Left forelimb (tissue), 1 donor: ENCODE measurements at regions not wholly inside any gene's neighbourhood (a gene's known extent, or its start where the extent isn't known, plus 50 kb on each side); places are given as distances from the start of the nearest gene placed in this dataset.

Experiments used
- DNase-seq: peaks from one replicate; pipeline ENCODE4 v3.0.0-alpha.2; 2018; ENCODE audit warnings: low spot score

DNA sequence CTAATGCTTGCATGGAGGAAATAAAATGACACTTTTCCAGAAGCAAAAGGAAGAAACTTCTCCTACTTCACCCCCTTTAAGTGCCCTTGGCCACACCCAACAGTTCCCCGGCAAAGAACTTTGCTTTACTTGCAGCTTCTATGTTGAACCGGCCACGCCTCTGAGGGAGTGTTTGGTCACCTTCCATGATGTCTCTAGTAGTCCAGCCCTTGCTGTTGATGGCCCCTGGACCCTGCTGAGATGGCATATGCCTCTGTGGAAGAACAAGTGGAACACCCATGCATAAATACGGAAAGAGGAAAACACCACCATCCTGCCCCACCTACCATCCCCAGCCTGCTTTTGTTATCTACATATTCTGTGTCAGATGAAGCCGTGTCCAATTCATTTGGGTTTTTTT lies 218.3 kb upstream of the POU3F3 start:
- no peak for DNase-seq

- no peak for DNase-seq
Measured at GRCh38 chr2:104638190-104638858, 215.6 kb upstream of the POU3F3 start.

DNA sequence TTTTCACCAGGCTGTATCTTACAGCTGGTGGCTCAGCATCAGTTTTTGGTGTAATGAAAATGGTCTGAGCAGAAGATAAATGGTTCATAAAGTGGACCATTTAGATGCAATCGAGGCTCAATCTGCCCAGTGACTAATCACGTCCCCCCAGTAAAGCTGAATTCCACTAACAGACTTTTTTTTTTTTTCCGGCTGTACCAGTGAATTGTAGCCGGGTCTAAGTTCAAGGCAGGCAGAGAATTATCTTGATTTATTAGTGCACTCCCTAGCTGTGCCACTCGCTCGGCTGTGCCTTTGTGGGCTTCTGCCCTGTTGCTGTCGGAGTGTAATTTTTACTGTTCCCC lies 215.1 kb upstream of the POU3F3 start:
- no peak for DNase-seq

DNA sequence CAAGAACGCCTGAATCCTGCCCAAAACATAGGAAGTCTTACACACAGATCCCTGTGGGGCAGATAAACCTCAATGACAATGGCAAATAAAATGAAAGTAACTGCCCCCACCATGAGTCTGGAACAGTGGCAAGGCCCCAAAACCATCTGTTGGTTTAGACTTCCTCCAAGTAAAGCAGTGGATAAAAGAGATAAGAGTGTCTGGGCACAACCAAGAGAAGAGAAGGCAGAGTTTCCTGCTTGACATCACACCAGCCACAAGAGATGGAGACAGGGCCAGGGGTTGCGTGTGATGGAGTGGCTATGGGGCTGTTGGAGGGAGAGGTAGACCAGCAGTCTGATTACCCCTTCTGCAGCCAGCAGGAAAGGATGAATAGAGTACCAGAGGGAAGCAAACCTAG lies 212.1 kb upstream of the POU3F3 start:
- no peak for DNase-seq

- DNase-seq: no peak
Measured at GRCh38 chr2:104648376-104648775, 205.5 kb upstream of the POU3F3 start.

DNA sequence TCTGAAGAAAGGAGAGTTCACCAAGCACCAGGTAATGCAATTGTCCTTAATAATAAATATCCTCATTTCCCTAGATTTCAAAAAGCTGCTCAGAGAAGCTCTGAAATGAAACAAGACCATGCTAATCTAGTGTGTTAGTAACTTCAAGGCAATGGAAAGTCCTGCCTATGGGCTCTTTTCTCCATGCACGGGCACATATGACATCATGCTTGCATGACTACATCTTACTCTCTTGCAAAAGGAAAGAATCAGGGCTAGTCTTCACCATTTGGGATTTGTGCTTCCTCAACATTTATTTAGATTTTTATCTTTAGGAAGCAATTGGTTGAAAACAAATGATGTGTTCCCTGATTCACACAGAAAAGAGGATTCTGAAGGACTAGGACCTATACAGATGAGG lies 204.0 kb upstream of the POU3F3 start:
- no peak for DNase-seq

GRCh38 chr2:104650405-104650996 lies 203.4 kb upstream of the POU3F3 start:
- DNase-seq: no peak

- DNase-seq: no peak
Measured at GRCh38 chr2:104654811-104655210, 199.1 kb upstream of the POU3F3 start.

DNA sequence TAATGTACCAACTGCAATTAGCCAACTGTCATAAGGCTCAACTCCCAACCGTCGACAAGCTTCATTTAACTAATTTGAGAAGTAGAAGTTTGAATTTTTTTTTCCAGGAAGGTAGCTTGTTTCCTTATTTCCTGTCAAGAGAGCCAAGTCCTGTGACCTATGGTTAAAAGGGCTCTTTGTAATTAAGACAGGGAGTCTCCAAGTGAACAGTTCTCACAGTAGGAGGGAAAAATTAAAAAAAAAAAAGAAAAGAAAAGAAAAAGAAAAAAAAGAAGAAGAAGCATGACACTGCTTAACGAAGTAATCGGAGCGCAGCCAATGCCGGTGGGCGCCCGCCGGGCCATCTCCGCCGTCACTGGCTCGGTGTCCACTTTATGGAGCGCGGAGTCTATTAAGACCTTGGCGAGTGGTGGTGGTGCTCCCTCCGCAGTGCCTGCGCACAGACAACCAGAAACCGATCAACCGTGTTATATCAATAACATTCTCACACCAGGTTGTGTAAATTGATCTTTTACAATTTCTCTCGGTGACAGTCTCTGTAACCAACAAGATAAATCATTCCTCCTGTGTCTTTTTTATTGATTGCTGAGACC lies 197.2 kb upstream of the POU3F3 start:
- no peak for DNase-seq

DNA sequence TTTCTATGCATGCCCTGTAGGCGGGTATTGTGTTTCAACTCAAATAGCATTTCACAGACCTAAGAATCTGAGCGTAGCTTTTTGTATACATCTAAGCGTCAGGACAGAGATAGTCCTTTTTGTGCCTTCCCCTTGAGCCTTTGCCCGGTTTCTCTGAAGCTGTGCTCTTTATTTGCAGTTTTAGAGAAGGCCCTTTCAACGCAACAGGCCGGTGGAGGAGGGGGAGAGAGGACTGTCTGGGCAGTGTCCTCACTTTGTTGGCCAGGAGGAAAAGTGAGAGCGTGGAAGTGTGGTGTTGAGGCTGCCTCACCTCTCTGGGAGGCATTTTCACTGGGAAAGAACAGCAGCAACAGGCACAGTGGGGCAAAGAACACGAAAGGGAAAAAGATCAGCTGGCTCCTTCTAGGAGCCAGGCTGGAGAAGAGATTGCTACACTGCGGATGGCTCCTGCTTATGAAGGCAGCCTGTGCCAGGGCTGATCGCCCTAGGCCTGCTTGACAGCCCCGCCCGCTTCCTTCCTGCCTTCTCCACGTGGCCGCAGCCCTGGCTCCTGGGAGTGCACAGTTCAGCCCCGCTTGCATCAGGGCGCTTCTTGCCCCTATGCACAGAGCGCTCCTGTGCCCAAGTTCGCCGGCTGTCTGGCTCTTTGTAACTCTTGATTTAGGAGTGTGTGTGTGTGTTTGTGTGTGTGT lies 195.6 kb upstream of the POU3F3 start:
- DNase-seq: no peak

GRCh38 chr2:104658904-104659591 lies 194.9 kb upstream of the POU3F3 start:
- DNase-seq: no peak

DNA sequence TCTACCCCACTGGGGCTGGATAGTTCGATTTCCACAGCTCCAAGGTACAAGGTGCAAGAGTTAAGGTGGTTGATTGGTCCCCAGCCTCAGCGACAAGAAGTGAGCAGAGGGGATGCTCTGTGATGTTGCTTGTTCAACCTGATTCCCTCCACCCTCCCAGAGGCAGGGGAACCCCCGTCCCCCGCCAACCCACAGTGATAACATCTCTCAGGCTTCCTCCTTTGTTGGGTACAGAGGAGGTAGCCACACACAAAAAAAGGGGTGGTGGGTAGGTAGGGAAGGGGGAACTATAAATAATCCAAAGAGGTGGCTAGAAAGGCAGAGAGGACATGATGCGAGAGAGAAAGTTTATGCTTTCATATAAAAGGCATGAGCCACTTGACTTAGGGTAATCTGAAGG lies 192.9 kb upstream of the POU3F3 start:
- no peak for DNase-seq

GRCh38 chr2:104664672-104665071 lies 189.2 kb upstream of the POU3F3 start:
- DNase-seq: no peak

DNA sequence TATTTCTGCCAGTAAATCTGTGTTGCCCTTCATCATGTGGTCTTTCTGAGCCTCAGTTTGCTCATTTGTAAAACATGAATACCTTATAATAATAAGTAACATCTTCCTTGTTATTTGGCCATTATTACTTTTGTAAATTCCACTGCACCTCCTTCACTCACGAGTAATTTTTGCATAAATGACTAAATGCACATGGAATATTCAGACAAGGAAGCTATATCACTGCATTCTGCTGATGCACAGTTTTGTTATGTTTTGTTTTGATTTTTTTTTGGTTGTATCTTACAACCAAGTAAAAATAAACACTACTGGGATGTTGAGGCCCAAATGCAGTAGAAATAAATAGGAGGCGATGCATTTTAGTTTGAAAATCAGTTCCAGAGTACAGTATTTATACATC lies 185.3 kb upstream of the POU3F3 start:
- no peak for DNase-seq

DNA sequence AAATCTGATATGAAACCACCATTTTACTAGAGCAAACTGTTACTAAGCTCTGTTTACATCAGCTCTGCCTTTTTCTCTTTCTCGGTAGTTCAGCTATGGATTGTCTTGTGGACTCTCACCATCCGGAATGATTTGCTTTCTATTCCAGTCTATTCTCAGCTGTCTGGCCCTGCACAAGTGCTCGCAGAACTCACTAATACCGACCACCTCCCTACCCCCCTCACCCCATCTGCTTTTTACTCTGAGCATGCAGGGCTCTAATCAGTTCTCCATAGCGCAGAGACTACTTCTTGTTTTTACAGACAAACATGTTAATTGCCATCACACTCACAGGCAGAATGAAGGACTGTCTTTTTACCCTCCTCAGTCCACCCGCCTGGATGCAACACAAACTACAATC lies 180.7 kb upstream of the POU3F3 start:
- no peak for DNase-seq

DNA sequence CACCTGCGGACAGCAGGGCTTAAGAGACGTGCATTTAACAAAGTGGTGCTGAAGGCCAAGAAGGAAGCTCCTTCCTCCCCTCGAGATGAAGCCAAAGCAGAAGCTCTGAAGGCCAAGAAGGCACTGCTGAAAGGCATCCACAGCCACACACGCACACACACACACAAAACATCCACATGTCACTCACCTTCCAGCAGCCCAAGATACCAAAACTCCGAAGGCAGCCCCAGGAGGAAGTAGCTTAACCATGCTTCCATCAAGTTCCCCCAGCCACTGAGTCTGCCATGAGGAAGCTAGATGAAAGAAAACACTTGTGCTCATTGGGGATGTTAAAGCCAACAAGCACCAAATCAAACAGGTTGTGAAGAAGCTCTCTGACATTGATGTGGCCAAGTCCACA lies 175.7 kb upstream of the POU3F3 start:
- DNase-seq: no peak

GRCh38 chr2:104685591-104685990 lies 168.3 kb upstream of the POU3F3 start:
- DNase-seq: no peak

DNA sequence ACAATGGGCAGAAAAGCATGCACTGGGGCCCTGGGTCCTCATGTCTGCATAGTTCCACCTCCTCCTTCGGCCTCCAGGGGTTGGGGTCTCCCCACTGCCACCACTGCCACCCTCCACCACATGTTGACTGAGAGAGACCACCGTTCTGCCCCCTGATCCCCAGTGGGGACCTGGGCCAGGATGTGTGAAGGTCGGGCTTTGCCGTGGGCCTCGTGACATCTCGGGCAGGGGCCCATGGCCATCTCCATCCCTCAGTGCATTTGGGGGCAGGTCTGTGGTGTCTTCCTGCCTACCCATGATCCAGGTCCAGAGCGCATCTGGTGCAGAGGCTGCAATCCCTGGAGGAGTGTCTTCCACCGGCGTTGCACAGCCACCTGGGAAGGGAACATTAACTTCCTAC lies 166.8 kb upstream of the POU3F3 start:
- no peak for DNase-seq

DNA sequence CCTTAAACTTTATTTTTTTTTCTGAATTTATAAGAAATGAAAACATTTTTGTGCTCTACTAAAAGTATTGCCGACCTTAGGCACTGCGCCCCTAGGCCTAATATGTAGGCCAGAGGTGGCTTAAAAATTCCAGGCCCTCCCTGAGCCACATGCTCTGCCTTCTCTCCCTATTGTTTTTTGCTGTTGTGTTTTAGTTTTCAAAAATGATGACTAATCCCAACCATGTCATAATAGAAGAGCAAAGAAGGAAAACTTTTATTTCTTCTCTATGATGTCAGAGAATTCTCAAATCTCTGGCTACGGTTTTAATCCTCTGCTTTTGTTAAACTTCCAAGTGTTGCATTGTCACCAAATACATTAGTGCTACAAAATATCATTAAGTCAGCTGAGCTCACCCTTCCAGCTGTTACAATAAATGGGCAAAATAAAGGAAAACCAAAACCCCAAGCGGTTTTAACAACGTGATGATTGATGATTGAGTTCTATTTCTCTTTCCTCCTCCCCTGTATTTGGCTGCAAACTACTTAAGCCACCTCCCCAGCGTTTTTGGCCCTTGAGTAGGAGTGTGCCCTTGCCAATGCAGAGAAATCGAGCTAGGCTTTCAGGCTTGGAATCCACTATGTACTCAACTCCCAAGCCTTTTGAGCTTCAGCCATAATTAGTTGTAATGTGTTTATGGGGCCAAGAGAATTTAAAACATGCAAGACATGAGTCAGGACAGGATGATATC lies 163.5 kb upstream of the POU3F3 start:
- no peak for DNase-seq

DNA sequence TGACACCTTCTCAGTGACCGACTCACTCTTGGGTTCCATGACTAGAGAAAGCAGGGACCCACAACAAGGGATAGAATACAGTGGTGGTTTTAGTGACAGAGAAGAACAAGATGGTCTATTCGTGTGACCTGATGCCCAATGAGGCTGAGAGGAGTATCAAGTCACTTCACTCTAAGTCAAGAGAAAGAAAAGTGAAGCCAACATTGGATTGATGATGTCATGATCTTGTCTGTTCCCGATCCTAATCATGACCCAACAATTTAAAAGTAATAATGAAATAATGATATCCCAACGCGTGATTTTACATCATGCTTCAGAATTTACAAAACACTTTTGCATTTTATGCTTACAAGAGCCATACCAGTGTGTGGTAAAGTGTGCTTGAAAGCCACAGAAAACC lies 155.6 kb upstream of the POU3F3 start:
- no peak for DNase-seq

DNA sequence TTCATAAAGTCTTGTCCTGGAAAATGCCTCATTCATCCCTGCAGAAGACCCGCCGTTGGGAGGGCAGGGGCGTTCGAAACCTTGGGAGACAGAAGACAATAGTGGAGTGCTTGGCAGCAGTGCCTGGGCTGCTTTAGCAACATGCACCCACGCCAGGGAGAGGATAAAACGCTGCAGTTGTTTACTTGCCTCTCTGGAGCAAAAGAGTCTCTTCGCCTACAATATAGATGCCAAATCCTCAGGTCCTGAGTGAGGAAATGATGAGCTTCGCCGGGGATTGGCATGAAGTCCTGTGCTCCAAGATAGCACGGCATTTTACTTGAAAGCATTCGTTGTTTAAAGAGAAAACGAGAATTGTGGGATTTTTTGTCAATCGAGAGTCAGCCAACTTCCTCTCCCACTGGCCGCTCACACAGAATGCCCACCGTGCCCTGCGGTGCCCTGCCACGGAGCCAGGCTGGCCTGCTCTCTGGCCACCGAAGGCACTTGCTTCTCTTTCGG lies 152.5 kb upstream of the POU3F3 start:
- no peak for DNase-seq
